ENCODE measurements at regions not wholly inside any gene's neighbourhood (a gene's known extent, or its start where the extent isn't known, plus 50 kb on each side); places are given as distances from the start of the nearest gene placed in this dataset.

DNA sequence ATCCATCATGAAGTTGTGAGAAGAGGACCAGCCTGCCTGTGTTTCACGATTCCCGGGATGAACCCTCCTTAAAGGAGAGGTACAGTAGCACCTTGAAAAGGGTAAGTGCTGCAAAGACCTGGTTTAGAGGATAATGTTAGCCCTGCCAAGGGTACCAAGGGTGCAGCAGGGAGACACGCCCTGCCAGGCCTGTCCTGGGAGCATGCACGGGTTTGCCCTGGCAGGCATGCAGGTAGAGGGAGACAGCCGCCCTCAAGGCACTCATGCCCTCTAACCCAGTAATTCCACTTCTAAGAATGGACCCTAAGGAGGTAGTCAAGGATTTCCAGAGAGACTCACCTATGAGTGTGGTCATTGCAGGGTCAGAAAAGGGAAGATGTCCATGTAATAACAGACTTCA, 65.0 kb downstream of the DIO3 start:
- no peak for DNase-seq
- Histone ChIP-seq H3K27ac (no peak overlapping the region), H3K4me3 (no peak overlapping the region), H3K27me3 (replicated peaks in 1 of 7) (peaks cover 0 to 15% (median 0%) of the 10 kb centered on the region in 7 donors), H3K9me3 (no peaks in the 10 kb centered on the region), H3K36me3 (no peaks in the 10 kb centered on the region), H3K4me1 (peaks cover 8 to 15% (median 13%) of the 10 kb centered on the region in 6 donors)
- intact Hi-C loops (cut with DNase I; ENCODE audit: low total_unique reads) = loop anchor here (5.0 to 10.0 kb wide), 2 partner anchors 774 to 1242 kb away; no protein-coding TSS in a partner anchor
- WGBS, 5 donors = 89 to 97% (median 93%) methylated on average over 5 of the region's 5 CpGs
- no peak for TF ChIP-seq POLR2A (IDR thresholded peaks at IDR 0.05)
- TF ChIP-seq POLR2AphosphoS5 (IDR thresholded peaks at IDR 0.05) = no peak
- TF ChIP-seq, protein P1, sequence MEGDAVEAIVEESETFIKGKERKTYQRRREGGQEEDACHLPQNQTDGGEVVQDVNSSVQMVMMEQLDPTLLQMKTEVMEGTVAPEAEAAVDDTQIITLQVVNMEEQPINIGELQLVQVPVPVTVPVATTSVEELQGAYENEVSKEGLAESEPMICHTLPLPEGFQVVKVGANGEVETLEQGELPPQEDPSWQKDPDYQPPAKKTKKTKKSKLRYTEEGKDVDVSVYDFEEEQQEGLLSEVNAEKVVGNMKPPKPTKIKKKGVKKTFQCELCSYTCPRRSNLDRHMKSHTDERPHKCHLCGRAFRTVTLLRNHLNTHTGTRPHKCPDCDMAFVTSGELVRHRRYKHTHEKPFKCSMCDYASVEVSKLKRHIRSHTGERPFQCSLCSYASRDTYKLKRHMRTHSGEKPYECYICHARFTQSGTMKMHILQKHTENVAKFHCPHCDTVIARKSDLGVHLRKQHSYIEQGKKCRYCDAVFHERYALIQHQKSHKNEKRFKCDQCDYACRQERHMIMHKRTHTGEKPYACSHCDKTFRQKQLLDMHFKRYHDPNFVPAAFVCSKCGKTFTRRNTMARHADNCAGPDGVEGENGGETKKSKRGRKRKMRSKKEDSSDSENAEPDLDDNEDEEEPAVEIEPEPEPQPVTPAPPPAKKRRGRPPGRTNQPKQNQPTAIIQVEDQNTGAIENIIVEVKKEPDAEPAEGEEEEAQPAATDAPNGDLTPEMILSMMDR (IDR thresholded peaks at IDR 0.05 in 8 of 11, conservative IDR thresholded peaks at IDR 0.05 in 3 of 11) = no peak

DNA sequence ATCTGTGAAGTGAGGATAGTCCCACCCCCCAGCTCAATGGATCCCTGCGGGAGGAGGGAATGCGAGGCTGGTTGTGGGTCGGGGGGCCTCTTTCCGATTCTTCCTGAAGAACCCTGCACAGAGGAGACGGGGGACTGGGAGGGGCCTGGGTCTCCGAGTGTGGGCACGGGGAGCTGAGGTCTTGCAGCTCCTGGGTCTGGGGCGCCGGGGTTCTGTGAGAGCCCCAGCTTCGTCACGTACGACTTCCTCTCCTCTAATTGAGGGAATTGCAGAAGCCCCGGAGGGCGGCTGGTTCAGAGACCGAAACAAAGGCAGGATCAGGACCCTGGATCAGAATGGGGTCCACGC, 66.6 kb downstream of the DIO3 start:
- Histone ChIP-seq H3K4me3 (peak overlapping the region in 1 of 8 donors; percentile 45), H3K9me3 (no peaks in the 10 kb centered on the region), H3K27ac (no peak overlapping the region), H3K36me3 (no peaks in the 10 kb centered on the region), H3K4me1 (peaks cover 8 to 15% (median 13%) of the 10 kb centered on the region in 6 donors), H3K27me3 (replicated peaks in 1 of 7) (peaks cover 0 to 15% (median 0%) of the 10 kb centered on the region in 7 donors)
- 29 to 50% (median 34%) methylated on average over 10 to 16 of the region's 16 CpGs for WGBS, 5 donors
- intact Hi-C loops (cut with DNase I; ENCODE audit: low total_unique reads) = loop anchor here (5.0 to 10.0 kb wide), 2 partner anchors 776 to 1243 kb away; no protein-coding TSS in a partner anchor
- no peak for DNase-seq
- no peak for TF ChIP-seq POLR2AphosphoS5 (IDR thresholded peaks at IDR 0.05)
- TF ChIP-seq, protein P1 (IDR thresholded peaks at IDR 0.05 in 8 of 11, conservative IDR thresholded peaks at IDR 0.05 in 3 of 11) = no peak
- no peak for TF ChIP-seq POLR2A (IDR thresholded peaks at IDR 0.05)

DNA sequence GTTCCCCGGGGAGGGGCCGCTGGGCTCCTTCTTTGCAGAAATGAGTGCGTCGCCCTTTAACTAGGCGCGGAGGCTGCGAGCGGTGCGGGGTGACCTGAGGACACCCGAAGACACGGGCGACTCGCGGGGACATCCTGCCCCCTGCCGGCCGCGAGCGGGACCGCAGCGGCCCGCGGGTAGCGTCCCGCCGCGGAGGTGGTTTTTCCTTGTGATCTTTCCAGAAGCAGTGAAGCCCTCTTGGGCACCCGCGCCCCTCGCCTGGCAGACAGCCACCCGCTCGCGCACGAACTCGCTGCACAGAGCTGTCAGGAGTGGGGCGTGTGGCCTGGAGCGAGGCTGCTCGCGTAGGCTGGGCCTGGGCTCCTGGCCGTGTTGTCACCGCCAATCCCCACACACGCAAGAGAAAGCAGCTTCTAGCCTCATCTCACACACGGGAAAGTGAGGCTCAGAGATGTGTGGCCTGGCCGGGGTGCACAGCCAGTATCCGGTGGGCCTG, 67.2 kb downstream of the DIO3 start:
- TF ChIP-seq POLR2AphosphoS5 (IDR thresholded peaks at IDR 0.05) (peak in 2 of 3 donors; percentile 60 to 73), POLR2A (IDR thresholded peaks at IDR 0.05) (no peak)
- TF ChIP-seq, protein P1 (IDR thresholded peaks at IDR 0.05 in 8 of 11, conservative IDR thresholded peaks at IDR 0.05 in 3 of 11) = peak; percentile 94 to 100 (median 99)
- Histone ChIP-seq H3K4me1 (peaks cover 8 to 15% (median 13%) of the 10 kb centered on the region in 6 donors), H3K4me3 (peak overlapping the region in 1 of 8 donors; percentile 45), H3K27me3 (replicated peaks in 1 of 7) (peaks cover 0 to 15% (median 0%) of the 10 kb centered on the region in 7 donors), H3K27ac (no peak overlapping the region), H3K36me3 (no peaks in the 10 kb centered on the region), H3K9me3 (no peaks in the 10 kb centered on the region)
- 4 to 10% (median 8%) methylated on average over 33 to 44 of the region's 44 CpGs for WGBS, 5 donors
- intact Hi-C loops (cut with DNase I; ENCODE audit: low total_unique reads) = loop anchor here (5.0 to 10.0 kb wide), 2 partner anchors 776 to 1244 kb away; no protein-coding TSS in a partner anchor
- DNase-seq = peak; percentile 92

DNA sequence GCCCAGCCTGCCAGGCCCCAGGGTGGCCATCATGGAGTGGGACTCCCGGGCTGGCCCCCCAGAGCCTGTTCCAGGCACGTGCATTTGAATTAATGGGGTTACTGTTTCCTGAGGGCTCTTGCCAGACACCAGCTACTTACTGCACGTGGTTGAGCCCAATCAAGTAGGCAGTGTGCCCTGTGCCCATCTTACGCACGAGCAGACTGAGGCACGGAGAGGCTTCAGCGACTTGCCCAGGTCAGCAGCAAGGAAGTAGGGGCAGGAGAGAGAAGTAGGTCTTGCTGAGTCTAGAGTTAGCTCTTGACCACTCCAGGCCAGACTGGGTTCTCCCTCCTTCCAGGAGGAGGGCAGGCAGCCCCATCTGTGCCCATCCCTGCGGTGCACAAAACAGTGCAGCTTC, 67.7 kb downstream of the DIO3 start:
- H3K4me1 ChIP-seq = peaks cover 8 to 15% (median 13%) of the 10 kb centered on the region in 6 donors
- WGBS, 5 donors = 76 to 87% (median 82%) methylated on average over 7 to 8 of the region's 8 CpGs
- peak overlapping the region in 1 of 8 donors; percentile 45 for H3K4me3 ChIP-seq
- intact Hi-C loops (cut with DNase I; ENCODE audit: low total_unique reads) = loop anchor here (5.0 to 10.0 kb wide), 2 partner anchors 777 to 1244 kb away; no protein-coding TSS in a partner anchor
- DNase-seq = no peak
- H3K27me3 ChIP-seq (replicated peaks in 1 of 7) = peaks cover 0 to 16% (median 0%) of the 10 kb centered on the region in 7 donors
- no peak overlapping the region for H3K27ac ChIP-seq
- no peaks in the 10 kb centered on the region for H3K9me3 ChIP-seq
- TF ChIP-seq POLR2AphosphoS5 (IDR thresholded peaks at IDR 0.05) = no peak
- no peak for TF ChIP-seq POLR2A (IDR thresholded peaks at IDR 0.05)
- TF ChIP-seq, protein P1 (IDR thresholded peaks at IDR 0.05 in 8 of 11, conservative IDR thresholded peaks at IDR 0.05 in 3 of 11) = no peak
- no peaks in the 10 kb centered on the region for H3K36me3 ChIP-seq

Data from spleen (tissue), 11 donors.